Mucosa of rectum (tissue), 2 donors: ENCODE measurements at regions not wholly inside any gene's neighbourhood (a gene's known extent, or its start where the extent isn't known, plus 50 kb on each side); places are given as distances from the start of the nearest gene placed in this dataset.

Experiments
- H3K27ac ChIP-seq, 2 donors: one replicate each; pipeline ENCODE4 v1.7.0; 2013; ENCODE audit warnings: inconsistent platforms in 2 of 2, low read depth in 2 of 2, low read length in 2 of 2
- H3K27me3 ChIP-seq, 2 donors: one replicate each; pipeline ENCODE4 v1.7.0; 2013; ENCODE audit warnings: low read length in 2 of 2; ENCODE audit not compliant: control insufficient read depth in 2 of 2, insufficient read depth in 2 of 2
- H3K36me3 ChIP-seq, 2 donors: one replicate each; pipeline ENCODE4 v1.7.0; 2013; ENCODE audit warnings: low read length in 2 of 2; ENCODE audit not compliant: control insufficient read depth in 2 of 2, insufficient read depth in 2 of 2
- H3K4me1 ChIP-seq, 2 donors: one replicate each; pipeline ENCODE4 v1.7.0; 2013; ENCODE audit warnings: low read length in 2 of 2, mild to moderate bottlenecking in 1 of 2; ENCODE audit not compliant: control insufficient read depth in 2 of 2, insufficient read depth in 2 of 2
- H3K4me3 ChIP-seq, 2 donors: one replicate each; pipeline ENCODE4 v1.7.0; 2013; ENCODE audit warnings: low read length in 2 of 2
- H3K9ac ChIP-seq, 2 donors: one replicate each; pipeline ENCODE4 v1.7.0; 2013; ENCODE audit warnings: low read length in 2 of 2, low read depth in 1 of 2, mild to moderate bottlenecking in 1 of 2
- H3K9me3 ChIP-seq, 2 donors: one replicate each; pipeline ENCODE4 v1.7.0; 2013; ENCODE audit warnings: low read length in 2 of 2; ENCODE audit not compliant: control insufficient read depth in 2 of 2
- donor health status: healthy.
- donor health status: Normal muscosa, but diverticular disease.

- Histone ChIP-seq H3K27me3 (peaks cover 0 to 2% of the 10 kb centered on the region in 2 donors), H3K4me3 (no peak overlapping the region), H3K27ac (no peak overlapping the region), H3K36me3 (no peaks in the 10 kb centered on the region), H3K4me1 (peaks cover 0 to 2% of the 10 kb centered on the region in 2 donors), H3K9ac (no peak overlapping the region), H3K9me3 (no peaks in the 10 kb centered on the region)
These were observed 80.0 kb upstream of the STEAP1B start for GRCh38 chr7:22579961-22580360.

DNA sequence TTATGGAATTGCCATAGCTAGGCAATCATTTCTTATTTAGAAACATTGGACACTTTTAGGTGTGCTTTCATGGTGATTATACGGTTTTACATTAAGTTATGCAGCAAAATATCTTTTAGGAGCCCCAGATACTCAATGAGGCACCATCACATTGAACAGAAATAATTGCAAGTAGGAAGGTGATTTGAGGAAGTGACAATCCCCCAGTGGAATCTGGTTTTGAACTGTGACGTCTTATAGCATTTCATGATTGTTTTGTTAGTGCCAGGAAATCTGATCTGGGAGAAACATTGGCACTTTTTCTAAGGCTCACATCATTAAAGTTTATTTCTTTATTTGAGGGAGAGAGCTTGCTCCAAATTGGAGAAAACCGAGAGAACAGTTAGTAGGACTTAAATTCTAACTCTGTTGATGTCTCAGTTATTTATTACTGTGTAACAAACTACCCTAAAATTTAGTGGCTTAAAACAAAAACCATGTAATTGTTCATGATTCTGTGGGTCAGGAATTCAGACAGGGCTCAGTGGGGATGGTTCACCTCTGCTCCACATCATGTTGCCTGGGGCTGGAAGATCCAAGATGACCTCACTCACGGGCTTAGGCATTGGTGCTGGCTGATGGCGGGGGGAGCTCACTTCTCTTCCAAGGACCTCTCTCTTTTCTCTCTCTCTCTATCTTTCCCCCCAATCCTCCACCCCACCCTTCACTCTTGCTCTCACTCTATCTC lies 78.2 kb upstream of the STEAP1B start:
- Histone ChIP-seq H3K4me3 (no peak overlapping the region), H3K4me1 (no peaks in the 10 kb centered on the region), H3K27me3 (peaks cover 0 to 2% of the 10 kb centered on the region in 2 donors), H3K9ac (no peak overlapping the region), H3K9me3 (no peaks in the 10 kb centered on the region), H3K27ac (peak overlapping the region in 1 of 2 donors; percentile 43), H3K36me3 (no peaks in the 10 kb centered on the region)

DNA sequence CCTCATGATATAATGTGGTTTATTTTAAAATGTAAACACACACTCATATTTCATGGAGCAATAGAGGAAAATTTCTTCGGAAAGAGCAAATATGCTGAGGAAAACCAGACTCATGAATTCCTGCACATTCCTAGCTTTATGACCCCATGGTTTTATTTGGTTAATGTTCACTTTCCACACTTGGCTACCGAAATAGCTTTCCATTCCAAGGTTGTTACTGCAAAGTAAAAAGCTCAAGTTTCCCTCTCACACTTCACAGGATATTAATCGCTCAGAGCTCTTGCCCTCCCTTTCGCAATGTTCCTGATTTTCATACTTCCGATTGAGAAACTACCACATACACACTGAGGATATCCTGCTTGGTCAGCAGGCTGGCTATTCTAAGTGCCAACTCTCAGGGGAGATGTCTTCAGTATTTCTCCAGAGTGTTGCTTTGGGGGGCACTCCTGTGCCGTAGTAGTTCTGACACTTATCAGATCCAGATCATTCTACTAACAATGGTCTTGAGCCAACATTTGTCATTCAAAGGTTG lies 77.5 kb upstream of the STEAP1B start:
- peak overlapping the region in 1 of 2 donors; percentile 43 for H3K27ac ChIP-seq
- H3K9ac ChIP-seq: no peak overlapping the region
- H3K27me3 ChIP-seq: peaks cover 0 to 2% of the 10 kb centered on the region in 2 donors
- H3K9me3 ChIP-seq: no peaks in the 10 kb centered on the region
- H3K4me3 ChIP-seq: no peak overlapping the region
- no peaks in the 10 kb centered on the region for H3K4me1 ChIP-seq
- no peaks in the 10 kb centered on the region for H3K36me3 ChIP-seq

GRCh38 chr7:22576612-22577469 lies 76.9 kb upstream of the STEAP1B start:
- Histone ChIP-seq H3K36me3 (no peaks in the 10 kb centered on the region), H3K27me3 (peaks cover 0 to 2% of the 10 kb centered on the region in 2 donors), H3K9ac (no peak overlapping the region), H3K4me3 (no peak overlapping the region), H3K9me3 (no peaks in the 10 kb centered on the region), H3K27ac (no peak overlapping the region), H3K4me1 (no peaks in the 10 kb centered on the region)

- H3K9me3 ChIP-seq: no peaks in the 10 kb centered on the region
- no peak overlapping the region for H3K9ac ChIP-seq
- no peak overlapping the region for H3K27ac ChIP-seq
- H3K27me3 ChIP-seq: peaks cover 0 to 2% of the 10 kb centered on the region in 2 donors
- no peaks in the 10 kb centered on the region for H3K36me3 ChIP-seq
- H3K4me3 ChIP-seq: no peak overlapping the region
- no peaks in the 10 kb centered on the region for H3K4me1 ChIP-seq
These were observed 74.9 kb upstream of the STEAP1B start for GRCh38 chr7:22574754-22575520.

- Histone ChIP-seq H3K9ac (no peak overlapping the region), H3K36me3 (no peaks in the 10 kb centered on the region), H3K27me3 (peaks cover 0 to 4% of the 10 kb centered on the region in 2 donors), H3K27ac (no peak overlapping the region), H3K4me1 (no peaks in the 10 kb centered on the region), H3K4me3 (no peak overlapping the region), H3K9me3 (no peaks in the 10 kb centered on the region)
These were observed 72.9 kb upstream of the STEAP1B start for GRCh38 chr7:22572937-22573336.

DNA sequence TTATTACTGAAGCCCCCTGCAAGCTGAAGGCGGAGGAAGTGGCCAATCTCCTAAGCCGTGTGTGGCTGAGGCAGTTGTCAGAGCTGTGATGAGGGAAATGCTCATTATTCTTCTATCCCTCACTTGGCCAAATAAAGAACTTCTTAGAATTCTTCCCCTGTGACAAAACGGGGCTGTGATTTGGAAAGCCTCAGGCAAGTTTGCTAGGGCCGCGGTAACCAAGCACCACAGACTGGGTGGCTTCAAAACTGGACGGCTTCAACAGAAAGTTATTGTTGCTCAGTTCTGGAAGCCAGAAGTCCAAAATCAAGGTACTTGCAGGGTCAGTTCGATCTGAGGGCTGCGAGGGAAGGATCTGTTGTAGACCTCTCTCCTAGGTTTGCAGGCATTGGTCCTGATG lies 72.3 kb upstream of the STEAP1B start:
- Histone ChIP-seq H3K27ac (no peak overlapping the region), H3K9me3 (no peaks in the 10 kb centered on the region), H3K9ac (no peak overlapping the region), H3K36me3 (no peaks in the 10 kb centered on the region), H3K4me3 (no peak overlapping the region), H3K4me1 (no peaks in the 10 kb centered on the region), H3K27me3 (peaks cover 0 to 4% of the 10 kb centered on the region in 2 donors)

GRCh38 chr7:22571766-22572165 lies 71.8 kb upstream of the STEAP1B start:
- H3K4me3 ChIP-seq: no peak overlapping the region
- H3K27ac ChIP-seq: no peak overlapping the region
- no peaks in the 10 kb centered on the region for H3K4me1 ChIP-seq
- H3K9ac ChIP-seq: no peak overlapping the region
- H3K27me3 ChIP-seq: peaks cover 0 to 4% of the 10 kb centered on the region in 2 donors
- no peaks in the 10 kb centered on the region for H3K9me3 ChIP-seq
- no peaks in the 10 kb centered on the region for H3K36me3 ChIP-seq

DNA sequence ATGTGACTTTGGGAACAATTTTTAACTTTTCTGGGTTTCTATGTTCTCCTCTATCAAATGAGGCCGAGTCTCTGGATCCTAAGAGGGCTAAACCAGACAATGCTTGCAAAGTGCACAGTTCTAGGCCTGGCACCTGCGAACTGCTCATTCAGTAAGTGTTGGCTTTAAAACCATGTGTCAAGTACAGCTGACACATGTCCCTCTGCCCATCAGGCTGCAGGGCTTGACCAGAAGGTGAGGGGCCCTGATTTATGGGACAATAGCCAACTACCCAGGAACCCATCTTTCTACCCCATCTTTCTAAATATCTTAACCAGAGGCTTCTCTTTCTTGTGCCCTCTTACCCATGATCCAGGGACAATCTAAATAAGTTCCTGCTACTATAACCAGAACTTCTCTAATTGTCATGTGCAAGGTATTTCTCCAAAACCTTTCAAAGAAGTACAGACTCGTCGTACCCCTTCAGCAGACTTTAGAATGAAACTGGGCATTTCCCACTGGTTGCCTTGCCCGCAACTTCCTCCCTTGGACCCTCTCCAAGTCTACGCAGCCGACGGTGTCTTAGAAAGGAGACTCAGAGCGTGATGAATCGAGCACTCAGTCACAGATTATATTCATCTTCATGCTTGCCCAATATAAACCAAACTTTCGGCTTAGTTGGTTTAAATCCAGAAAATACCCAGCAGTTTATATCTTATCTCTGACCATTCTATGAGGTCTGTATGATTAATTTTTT lies 69.8 kb upstream of the STEAP1B start:
- Histone ChIP-seq H3K36me3 (no peaks in the 10 kb centered on the region), H3K27ac (no peak overlapping the region), H3K9ac (no peak overlapping the region), H3K27me3 (peaks cover 0 to 2% of the 10 kb centered on the region in 2 donors), H3K9me3 (no peaks in the 10 kb centered on the region), H3K4me3 (no peak overlapping the region), H3K4me1 (peaks cover 7 to 12% of the 10 kb centered on the region in 2 donors)
